Kasumi-1 (cell line): ENCODE measurements at regions not wholly inside any gene's neighbourhood (a gene's known extent, or its start where the extent isn't known, plus 50 kb on each side); places are given as distances from the start of the nearest gene placed in this dataset.
"Not testable (repeated sequence)": the region's sequence is repeated elsewhere in the genome, so short reads cannot be mapped to it uniquely, and the experiment has no call there.

Source experiments
- DNase-seq, 2 experiments: peaks; one replicate each; lab custom pipeline; 2025; lab: John Stamatoyannopoulos, UW

- peak in 1 of 2 experiments; percentile 15 for DNase-seq
These were observed 188.8 kb downstream of the EDN1 start for GRCh38 chr6:12478921-12479320.

DNA sequence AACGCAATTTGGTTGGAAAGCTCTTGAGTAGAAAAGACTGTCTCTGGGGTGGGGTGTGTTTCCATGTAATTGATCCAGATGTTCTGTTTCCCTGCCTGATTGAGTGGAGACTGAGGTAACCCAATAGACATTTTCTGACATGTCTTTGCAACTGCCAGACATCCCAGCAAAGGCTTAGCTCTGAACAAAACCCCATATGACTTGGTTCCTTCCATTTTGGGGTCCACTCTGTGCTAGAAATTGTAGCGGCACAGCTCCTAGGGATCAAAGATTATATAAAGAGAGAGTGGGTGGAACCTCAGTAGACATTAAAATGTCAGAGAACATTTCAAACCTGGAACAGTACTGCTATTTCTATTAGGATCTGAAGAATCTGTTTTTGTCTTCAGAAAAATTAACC, 189.3 kb downstream of the EDN1 start:
- no peak for DNase-seq

- DNase-seq, result no peak
These were observed 189.7 kb downstream of the EDN1 start for GRCh38 chr6:12479881-12480280.

DNA sequence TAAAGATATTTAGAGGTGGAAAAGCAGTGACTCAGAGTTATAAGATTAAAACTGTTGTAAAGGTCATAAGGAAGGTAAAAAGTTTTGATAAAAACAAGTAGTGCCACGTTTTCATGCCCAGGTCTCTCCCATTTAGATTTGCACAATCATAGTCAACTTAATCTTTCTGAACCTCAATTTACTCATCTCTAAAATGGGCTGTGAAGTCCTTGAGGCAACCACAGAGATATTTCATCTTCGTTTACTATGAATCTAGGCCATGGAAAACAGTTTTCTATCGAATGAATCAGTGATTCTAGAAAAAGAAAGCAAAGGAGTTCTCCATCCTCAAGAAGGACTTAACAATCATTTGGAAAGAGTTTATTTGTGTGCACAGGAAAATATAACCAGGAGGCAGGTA, 190.2 kb downstream of the EDN1 start:
- no peak for DNase-seq

- DNase-seq, result no peak
These were observed 191.1 kb downstream of the EDN1 start for GRCh38 chr6:12481292-12481691.

DNA sequence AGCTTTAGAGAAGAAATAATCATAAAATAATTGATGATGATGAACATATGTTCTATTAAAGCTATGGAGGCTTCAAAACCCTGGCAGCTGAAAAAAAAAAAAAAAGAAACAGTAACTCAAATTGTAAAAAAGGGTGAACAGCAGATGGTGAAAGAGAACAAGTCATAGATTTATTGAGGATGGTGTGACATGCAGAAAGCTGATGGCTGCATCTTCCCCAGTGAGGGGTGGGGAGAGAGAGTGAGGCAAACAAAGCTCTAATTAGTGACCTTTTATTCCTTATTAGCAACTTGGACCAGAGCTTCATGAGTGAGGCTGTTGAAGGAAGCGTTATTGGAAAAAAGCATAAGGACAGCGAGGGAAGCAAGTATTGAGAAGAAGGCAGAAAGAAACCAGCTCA, 191.7 kb downstream of the EDN1 start:
- no peak for DNase-seq

DNA sequence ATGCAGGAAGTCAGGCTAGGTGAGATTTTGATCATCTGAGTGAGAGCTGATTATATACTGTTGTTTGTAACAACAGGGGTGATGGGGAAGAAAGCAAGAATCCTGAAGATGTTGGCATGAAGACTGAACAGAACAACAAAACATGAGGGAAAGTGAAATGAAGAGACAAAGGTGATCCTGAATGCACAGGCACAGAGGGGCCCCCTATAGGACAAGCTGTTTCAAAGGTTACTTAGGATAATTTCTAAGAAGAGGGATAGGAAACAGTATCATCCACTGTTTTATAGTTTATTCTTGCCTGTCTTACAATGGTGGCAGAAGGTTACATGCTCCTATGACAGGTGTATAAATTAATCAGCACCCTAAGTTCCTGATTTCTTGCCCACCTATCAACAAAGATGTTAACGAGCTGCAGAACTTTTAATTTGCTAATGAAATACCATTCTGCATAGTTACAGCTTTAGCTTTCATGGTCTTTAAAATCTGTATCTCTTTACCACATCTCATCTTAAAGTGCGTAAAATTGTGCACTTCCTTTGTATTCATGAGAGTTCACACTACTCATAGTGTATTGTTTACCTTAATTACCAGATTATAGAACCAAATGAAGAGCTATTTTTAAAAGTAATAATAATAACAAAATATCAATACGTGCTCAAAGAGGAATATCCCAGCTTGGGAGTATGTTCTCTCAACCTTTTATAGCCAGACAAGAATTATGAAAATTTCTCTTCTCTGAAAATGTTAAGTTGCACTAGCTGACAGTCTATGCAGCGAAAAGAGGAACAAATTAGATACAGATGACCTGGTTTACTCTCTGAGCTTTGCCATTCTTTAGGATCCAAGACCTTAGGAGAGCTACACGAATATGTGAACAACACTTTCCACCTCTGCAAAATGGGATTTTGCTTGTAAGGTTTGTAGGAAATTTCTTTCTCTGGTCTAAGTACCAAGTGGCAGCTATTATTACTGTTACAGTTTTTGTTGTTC, 192.5 kb downstream of the EDN1 start:
- DNase-seq, result peak; percentile 13 to 14

DNA sequence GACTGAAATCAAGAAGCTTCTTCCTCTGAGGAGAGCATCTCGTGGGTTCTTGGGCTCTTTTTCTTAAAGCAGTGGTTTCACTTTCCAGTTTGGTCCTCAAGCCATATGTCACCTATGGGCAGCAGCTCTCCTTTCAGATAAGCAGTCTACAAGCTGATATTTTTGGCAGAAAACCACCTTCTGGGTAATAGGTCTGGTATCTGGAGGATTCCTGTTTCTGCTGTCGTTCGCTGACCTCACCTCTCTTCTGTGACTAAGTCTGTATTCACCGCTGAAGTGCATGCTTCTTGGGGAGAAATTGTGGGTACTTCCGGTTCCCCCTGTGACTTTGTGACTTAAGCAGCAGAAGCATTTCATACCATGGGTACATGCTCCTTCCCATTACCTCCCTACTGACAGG, 193.6 kb downstream of the EDN1 start:
- no peak for DNase-seq

GRCh38 chr6:12484519-12484918, 194.4 kb downstream of the EDN1 start:
- no peak for DNase-seq

- no peak for DNase-seq
These were observed 195.1 kb downstream of the EDN1 start for GRCh38 chr6:12485226-12485764.

GRCh38 chr6:12485837-12486236, 195.7 kb downstream of the EDN1 start:
- no peak for DNase-seq

DNA sequence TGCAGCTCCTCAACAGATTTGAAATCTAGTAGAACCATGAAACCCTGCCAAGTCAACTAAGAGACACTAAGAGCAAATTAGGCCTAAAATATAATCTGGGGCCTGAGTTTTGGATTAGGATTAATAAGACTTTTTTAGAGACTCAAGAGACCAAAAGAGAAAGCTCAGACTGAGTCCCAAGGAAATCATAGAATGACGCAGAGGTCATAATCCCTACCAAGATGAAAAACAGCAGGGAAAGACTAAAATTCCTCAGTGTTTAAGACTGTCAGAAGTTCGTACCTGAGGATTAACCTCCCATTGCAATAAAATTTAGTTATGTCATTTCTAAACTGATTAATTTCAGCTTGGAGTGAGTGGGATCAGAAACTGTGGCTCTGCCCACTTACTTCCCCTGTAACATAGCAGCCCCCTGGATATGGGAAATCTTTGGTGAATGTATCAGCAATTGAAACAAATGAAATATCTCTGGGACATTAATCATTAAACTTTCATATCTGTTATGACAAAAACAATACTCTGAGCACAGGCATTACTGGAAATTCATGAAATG, 200.3 kb downstream of the EDN1 start:
- no peak for DNase-seq

DNA sequence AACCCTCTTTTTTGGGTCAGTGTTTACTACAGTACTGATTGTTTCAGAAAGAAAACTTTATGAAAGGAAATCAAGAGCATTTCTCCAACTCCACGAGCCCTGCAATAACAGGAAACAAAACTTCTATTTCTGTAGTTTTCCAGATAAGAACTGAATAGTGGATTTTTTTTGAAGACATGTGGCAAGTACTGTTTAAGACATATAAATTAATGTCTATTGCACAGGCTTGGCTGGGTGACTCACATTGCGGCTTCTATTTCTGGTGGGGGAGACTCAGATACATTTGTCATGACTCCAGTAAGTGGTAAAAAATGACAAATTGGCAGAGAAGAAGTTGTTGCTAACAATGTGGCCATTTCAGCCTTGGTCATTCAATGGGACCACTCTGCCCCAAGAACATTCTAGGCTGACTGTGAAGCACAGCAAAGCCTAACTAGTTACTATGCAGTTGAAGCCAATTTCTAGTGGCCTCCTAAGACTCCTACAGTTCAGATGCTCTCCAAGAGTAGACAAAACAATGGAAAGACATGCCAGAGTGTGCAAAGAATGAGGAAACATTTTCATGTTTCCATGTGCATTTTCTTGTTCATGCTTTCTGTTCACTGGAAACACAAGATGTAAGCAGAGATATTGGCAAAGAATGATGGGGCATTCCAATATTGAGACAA, 200.9 kb downstream of the EDN1 start:
- no peak for DNase-seq

GRCh38 chr6:12492929-12493328, 202.8 kb downstream of the EDN1 start:
- not testable (repeated sequence) for DNase-seq

- DNase-seq, result no peak
These were observed 203.3 kb downstream of the EDN1 start for GRCh38 chr6:12493446-12493845.

DNA sequence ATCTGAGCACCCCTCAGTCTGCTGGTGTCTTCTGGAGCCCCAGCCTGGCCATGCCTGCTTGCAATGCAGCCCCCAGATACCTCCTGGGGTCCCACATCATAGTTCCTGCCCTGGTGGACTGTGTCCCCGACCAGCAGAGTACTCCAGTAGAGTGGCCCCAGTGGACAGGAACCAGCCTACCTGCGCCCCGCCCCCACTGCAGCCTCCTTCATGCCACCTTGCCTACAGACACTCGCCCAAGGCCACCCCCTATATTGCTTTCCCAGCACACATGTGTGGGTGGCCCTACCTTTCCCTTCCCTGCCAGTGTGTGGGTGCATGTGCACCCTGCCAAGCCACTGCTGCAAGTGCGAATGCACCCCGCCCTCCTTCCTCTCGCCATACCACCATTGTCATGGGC, 204.0 kb downstream of the EDN1 start:
- DNase-seq, result no peak

GRCh38 chr6:12501990-12502389, 211.8 kb downstream of the EDN1 start:
- DNase-seq, result no peak

DNA sequence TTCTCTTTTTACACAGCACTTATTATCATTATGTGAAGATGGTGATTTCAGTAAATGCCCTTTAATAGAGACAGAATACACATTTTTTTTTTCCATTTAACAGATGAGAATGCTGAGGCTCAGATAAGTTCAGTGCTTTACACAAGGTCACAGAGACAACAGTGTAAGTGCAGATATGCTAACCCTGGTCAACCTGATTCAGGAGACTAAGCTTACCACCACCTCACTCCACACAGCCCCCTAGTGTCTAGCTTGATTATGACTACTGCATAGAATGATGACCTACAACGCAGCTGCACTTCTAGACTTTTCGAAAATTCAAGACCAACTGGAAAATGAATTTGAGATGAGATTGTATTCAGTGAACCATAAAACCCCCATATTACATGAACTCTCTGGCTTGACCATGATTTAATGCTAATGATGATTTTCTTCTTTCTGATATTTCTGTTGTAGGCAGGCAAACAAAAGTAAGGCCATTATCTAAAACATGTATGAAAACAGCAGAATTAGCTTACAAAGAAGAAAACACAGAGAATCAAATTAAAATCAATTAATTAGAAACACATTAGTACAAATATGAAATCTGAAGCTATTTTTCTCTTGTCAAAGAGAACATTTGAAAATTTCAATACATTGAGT, 212.1 kb upstream of the PHACTR1 start:
- peak; percentile 9 to 65 for DNase-seq

- DNase-seq, result no peak
These were observed 211.1 kb upstream of the PHACTR1 start for GRCh38 chr6:12505486-12505885.

DNA sequence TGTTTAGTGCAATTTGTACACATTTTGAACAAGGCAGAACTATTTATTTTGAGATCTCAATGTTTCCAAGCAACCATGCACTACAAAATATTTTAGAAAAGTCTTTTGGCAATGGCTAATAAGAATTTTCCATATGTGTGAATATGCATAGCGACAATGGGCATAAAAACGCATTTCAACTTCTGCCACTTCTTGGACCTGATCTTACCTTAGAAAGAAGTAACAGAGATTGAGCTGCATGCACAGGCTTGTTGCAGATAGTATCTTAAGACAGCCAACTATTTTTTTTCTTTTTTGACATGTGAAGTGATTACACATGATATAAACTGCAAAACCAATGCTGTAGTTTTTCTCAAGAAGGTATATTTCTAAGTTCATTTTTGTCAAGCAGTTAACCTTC, 210.4 kb upstream of the PHACTR1 start:
- no peak for DNase-seq

DNA sequence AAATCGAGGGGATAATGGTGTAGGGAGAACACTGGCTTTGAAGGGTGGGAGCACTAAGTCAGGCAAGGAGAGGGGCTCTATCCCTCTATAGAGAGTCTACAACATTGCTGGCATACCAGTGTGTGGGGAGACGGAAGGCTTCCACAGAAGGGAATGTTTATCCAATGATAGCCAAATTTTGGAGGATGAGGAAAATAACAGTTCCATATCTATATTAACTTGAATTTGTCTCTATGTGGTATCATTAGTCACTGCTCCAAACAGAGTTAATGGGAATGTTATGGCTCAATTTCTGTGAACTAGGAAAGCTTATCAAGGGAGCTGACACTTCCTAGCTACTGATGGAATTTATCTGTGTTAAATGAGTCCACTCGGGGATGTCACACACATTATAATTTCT, 208.9 kb upstream of the PHACTR1 start:
- no peak for DNase-seq

DNA sequence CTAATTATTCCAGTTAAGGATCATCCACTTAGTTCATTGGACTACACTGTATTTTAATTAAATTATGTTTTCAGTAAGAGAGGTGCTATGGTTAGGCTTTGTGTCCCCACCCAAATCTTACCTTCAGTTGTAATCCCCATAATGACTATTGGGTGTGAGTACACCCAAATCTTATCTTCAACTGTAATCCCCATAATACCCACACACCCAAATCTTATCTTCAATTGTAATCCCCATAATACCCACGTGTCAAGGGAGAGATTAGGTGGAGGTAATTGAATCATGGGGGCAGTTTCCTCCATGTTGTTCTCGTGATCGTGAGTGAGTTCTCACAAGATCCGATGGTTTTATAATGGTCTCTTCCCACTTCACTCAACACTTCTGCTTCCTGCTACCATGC, 208.0 kb upstream of the PHACTR1 start:
- DNase-seq, result no peak
